HepG2 (cell line): ENCODE measurements at regions not wholly inside any gene's neighbourhood (a gene's known extent, or its start where the extent isn't known, plus 50 kb on each side); places are given as distances from the start of the nearest gene placed in this dataset.

ENCODE experiments used
- ARNTL ChIP-seq: sonication (generic); formaldehyde crosslinking; IDR thresholded peaks from 2 replicates; pipeline ENCODE4 v1.4.0; 2020; ENCODE audit warnings: mild to moderate bottlenecking, missing genetic modification reagents
- CTCF ChIP-seq: sonication (generic); formaldehyde crosslinking; IDR thresholded peaks from 2 replicates; pipeline ENCODE4 v1.5.0; 2020; ENCODE audit warnings: mild to moderate bottlenecking, missing genetic modification reagents, moderate library complexity
- FOXM1 ChIP-seq: sonication (generic); formaldehyde crosslinking; IDR thresholded peaks from 2 replicates; pipeline ENCODE4 v1.5.0; 2020; ENCODE audit warnings: missing genetic modification reagents
- ZBTB3 ChIP-seq: sonication (generic); formaldehyde crosslinking; IDR thresholded peaks from 2 replicates; pipeline ENCODE4 v1.4.0; 2020; ENCODE audit warnings: low read depth, mild to moderate bottlenecking, moderate library complexity, missing genetic modification reagents, borderline replicate concordance

GRCh38 chr3:159172473-159172872 is 370.6 kb downstream of the MFSD1 start:
- TF ChIP-seq ARNTL (no peak), CTCF (no peak), ZBTB3 (CRISPR knock-in tag) (no peak), FOXM1 (CRISPR knock-in tag) (no peak)
